22Rv1 (cell line): ENCODE measurements at regions not wholly inside any gene's neighbourhood (a gene's known extent, or its start where the extent isn't known, plus 50 kb on each side); places are given as distances from the start of the nearest gene placed in this dataset.

ENCODE experiments used
- CTCF ChIP-seq: fragments of 450-650 bp; IDR thresholded peaks from 2 replicates; pipeline ENCODE4 v1.5.1; 2017; ENCODE audit warnings: mild to moderate bottlenecking
- ZFX ChIP-seq: fragments of 450-650 bp; IDR thresholded peaks from 2 replicates; pipeline ENCODE4 v1.6.1; 2017; ENCODE audit warnings: antibody characterized with exemption, borderline replicate concordance

GRCh38 chr7:135842446-135843179, 94.0 kb upstream of the FAM180A start:
- TF ChIP-seq CTCF (no peak), ZFX (no peak)
